Breast epithelium (tissue), 4 donors: ENCODE measurements at regions not wholly inside any gene's neighbourhood (a gene's known extent, or its start where the extent isn't known, plus 50 kb on each side); places are given as distances from the start of the nearest gene placed in this dataset.

Source experiments
- DNase-seq, 2 donors: peaks; one replicate each; pipeline ENCODE4 v3.0.0-alpha.2; 2019; ENCODE audit warnings: low spot score in 2 of 2
- H3K27ac ChIP-seq, 2 donors: fragments of 200-600 bp; sonication (generic) in 1 of 2; one replicate each; pipeline ENCODE4 v1.5.1; 2016 to 2019; ENCODE audit warnings: mild to moderate bottlenecking in 1 of 2
- H3K27me3 ChIP-seq, 2 donors: fragments of 200-600 bp; sonication (generic) in 1 of 2; one replicate each; pipeline versions ENCODE4 v1.5.1 to v1.6.0; 2017 to 2019; ENCODE audit warnings: control low read depth in 1 of 2, mild to moderate bottlenecking in 1 of 2
- H3K36me3 ChIP-seq: fragments of 200-600 bp; one replicate; pipeline ENCODE4 v1.5.1; 2019
- H3K4me1 ChIP-seq, 2 donors: fragments of 200-600 bp; sonication (generic); one replicate each; pipeline ENCODE4 v1.5.1; 2016 to 2019; ENCODE audit warnings: control low read depth in 1 of 2
- H3K4me3 ChIP-seq, 3 donors: fragments of 200-600 bp; sonication (generic); 1 replicate in 2 of 3; 2 replicates in 1 of 3; pipeline ENCODE4 v1.5.1; 2016 to 2019; ENCODE audit warnings: mild to moderate bottlenecking in 3 of 3, moderate library complexity in 2 of 3
- H3K9me3 ChIP-seq, 2 donors: fragments of 200-600 bp; sonication (generic) in 1 of 2; one replicate each; pipeline ENCODE4 v1.5.1; 2016 to 2019; ENCODE audit warnings: control low read depth in 1 of 2
- POLR2A ChIP-seq: fragments of 450-650 bp; IDR thresholded peaks from one replicate; pipeline ENCODE4 v1.6.1; 2016; ENCODE audit warnings: antibody characterized with exemption, mild to moderate bottlenecking, moderate library complexity
- POLR2AphosphoS5 ChIP-seq, 3 donors: sonication (generic); formaldehyde crosslinking; IDR thresholded peaks; one replicate each; pipeline ENCODE4 v1.6.1; 2017; ENCODE audit warnings: antibody characterized with exemption in 3 of 3
- intact Hi-C: fragments of 100-400 bp; cut with DNase I; formaldehyde crosslinking; loops from one replicate; pipeline ENCODE4 v1.15.1; 2023; ENCODE audit warnings: low total_unique reads
- TF ChIP-seq, protein P1 (sequence below), 3 donors: fragments of 450-650 bp; IDR thresholded peaks; one replicate each; pipeline ENCODE4 v1.5.1; 2016 to 2017; ENCODE audit warnings: antibody characterized with exemption in 3 of 3, mild to moderate bottlenecking in 3 of 3, moderate library complexity in 3 of 3

DNA sequence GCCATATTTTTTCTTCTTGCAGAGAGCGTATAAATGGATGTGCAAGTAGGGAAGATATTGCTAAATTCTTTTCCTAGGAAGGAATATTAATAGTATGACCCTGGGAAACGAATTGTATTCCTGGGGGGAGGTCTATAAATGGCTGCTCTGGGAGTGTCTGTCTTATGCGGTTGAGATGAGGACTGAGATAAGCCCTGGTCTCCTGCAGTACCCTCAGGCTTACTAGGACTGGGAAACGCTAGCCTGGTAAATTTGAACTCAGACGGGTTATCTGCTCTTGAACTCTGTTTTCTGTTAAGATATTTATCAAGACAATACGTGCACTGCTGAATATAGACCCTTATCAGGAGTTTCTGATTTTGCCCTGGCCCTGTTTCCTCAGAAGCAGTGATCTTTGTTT is 1126.4 kb upstream of the C9orf72 start:
- no peaks in the 10 kb centered on the region for H3K4me1 ChIP-seq
- peaks cover 5 to 14% of the 10 kb centered on the region in 2 donors for H3K9me3 ChIP-seq
- intact Hi-C loops: no loop called here
- H3K27ac ChIP-seq: no peak overlapping the region
- H3K4me3 ChIP-seq: no peak overlapping the region
- TF ChIP-seq POLR2AphosphoS5 (IDR thresholded peaks at IDR 0.05) (no peak), POLR2A (no peak)
- TF ChIP-seq, protein P1, sequence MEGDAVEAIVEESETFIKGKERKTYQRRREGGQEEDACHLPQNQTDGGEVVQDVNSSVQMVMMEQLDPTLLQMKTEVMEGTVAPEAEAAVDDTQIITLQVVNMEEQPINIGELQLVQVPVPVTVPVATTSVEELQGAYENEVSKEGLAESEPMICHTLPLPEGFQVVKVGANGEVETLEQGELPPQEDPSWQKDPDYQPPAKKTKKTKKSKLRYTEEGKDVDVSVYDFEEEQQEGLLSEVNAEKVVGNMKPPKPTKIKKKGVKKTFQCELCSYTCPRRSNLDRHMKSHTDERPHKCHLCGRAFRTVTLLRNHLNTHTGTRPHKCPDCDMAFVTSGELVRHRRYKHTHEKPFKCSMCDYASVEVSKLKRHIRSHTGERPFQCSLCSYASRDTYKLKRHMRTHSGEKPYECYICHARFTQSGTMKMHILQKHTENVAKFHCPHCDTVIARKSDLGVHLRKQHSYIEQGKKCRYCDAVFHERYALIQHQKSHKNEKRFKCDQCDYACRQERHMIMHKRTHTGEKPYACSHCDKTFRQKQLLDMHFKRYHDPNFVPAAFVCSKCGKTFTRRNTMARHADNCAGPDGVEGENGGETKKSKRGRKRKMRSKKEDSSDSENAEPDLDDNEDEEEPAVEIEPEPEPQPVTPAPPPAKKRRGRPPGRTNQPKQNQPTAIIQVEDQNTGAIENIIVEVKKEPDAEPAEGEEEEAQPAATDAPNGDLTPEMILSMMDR (IDR thresholded peaks at IDR 0.05): no peak
- no peaks in the 10 kb centered on the region for H3K27me3 ChIP-seq
- no peaks in the 10 kb centered on the region for H3K36me3 ChIP-seq
- no peak for DNase-seq

DNA sequence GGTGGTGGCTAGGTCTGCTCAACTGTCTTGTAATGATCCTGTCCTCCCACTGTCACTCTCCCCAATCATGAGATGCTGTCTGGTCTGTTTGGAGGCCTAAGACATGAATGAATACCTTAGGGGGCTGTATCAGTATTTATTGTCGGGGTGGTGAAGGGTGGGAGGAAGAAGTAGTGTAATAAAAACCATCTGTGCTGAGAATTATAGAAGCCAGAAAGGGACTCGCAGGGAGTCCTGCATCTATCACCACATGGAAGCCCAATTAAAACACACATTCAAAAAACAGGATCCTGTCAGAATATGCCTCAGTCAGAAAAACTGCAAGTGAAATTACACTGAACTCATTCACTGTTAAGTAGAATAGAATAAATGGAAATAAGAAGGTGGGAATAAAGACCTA is 1134.3 kb upstream of the C9orf72 start:
- Histone ChIP-seq H3K27ac (no peak overlapping the region), H3K4me1 (no peaks in the 10 kb centered on the region), H3K27me3 (no peaks in the 10 kb centered on the region), H3K9me3 (no peaks in the 10 kb centered on the region), H3K36me3 (no peaks in the 10 kb centered on the region), H3K4me3 (no peak overlapping the region)
- intact Hi-C loops: no loop called here
- no peak for DNase-seq
- TF ChIP-seq, protein P1 (IDR thresholded peaks at IDR 0.05): no peak
- TF ChIP-seq POLR2A (no peak), POLR2AphosphoS5 (IDR thresholded peaks at IDR 0.05) (no peak)

DNA sequence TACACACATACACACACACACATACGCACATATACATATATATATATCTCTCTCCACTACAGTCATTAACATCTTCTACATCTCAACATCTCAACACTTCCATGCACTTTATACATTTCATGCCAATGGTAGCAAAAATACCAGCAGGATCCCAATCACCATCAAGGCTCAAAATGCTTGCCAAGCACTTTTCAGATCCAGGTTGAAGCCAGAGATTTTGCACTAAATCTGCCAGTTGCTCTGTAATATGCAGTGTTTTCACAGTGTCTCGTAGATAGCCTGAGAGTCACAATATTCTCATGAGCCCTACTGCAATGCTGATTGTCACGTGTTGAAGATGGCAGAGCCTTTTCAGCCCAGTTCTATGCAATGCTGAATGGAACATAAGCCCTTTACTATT is 1140.9 kb upstream of the C9orf72 start:
- intact Hi-C loops: no loop called here
- H3K4me1 ChIP-seq: no peaks in the 10 kb centered on the region
- no peak for TF ChIP-seq POLR2AphosphoS5 (IDR thresholded peaks at IDR 0.05)
- no peak for TF ChIP-seq POLR2A
- TF ChIP-seq, protein P1 (IDR thresholded peaks at IDR 0.05): no peak

DNA sequence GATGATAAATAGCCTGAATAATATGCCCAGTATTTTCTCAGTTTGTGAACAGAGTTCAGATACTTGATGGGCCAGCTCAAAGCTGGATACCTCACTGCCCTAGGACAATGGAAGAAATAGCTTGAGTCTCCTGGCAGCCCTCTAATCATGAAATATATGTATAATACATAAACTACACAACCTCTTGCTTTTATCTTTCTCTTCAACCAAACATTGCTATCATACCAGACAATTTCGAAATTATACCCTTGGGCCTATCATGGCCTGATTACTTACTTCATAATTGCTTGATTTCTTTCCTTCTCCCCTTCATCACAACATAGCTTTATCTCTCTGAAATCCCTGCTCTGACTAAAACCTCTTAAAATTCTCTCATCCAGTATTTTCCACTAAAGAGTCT is 1144.9 kb upstream of the C9orf72 start:
- no peak overlapping the region for H3K4me3 ChIP-seq
- H3K27me3 ChIP-seq: no peaks in the 10 kb centered on the region
- H3K36me3 ChIP-seq: no peaks in the 10 kb centered on the region
- H3K9me3 ChIP-seq: no peaks in the 10 kb centered on the region
- intact Hi-C loops: no loop called here
- no peak for DNase-seq
- TF ChIP-seq, protein P1 (IDR thresholded peaks at IDR 0.05): no peak
- TF ChIP-seq POLR2A (no peak), POLR2AphosphoS5 (IDR thresholded peaks at IDR 0.05) (no peak)
- no peaks in the 10 kb centered on the region for H3K4me1 ChIP-seq
- no peak overlapping the region for H3K27ac ChIP-seq

More for the DNA sequence above, 1140.9 kb upstream of the C9orf72 start:
- H3K36me3 ChIP-seq: no peaks in the 10 kb centered on the region
- H3K27ac ChIP-seq: no peak overlapping the region
- H3K9me3 ChIP-seq: no peaks in the 10 kb centered on the region
- DNase-seq: no peak
- no peak overlapping the region for H3K4me3 ChIP-seq
- H3K27me3 ChIP-seq: no peaks in the 10 kb centered on the region

DNA sequence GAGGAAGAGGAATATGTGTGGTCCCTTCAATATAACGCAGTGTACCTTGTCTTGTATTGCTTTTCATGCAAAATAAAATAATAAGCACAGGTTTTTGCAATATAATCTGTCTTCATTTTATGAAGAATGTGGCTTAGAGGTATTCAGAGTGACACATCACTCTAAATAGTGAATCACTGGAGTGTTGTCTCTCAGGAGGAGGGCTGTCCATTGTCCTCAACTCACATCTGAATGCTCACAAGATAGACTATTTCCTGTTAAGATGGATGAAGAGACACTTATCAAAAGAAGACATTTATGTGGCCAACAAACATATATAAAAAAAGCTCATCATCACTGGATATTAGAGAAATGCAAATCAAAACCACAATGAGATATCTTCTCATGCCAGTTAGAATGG is 1147.5 kb upstream of the C9orf72 start:
- TF ChIP-seq POLR2A: no peak
- Histone ChIP-seq H3K9me3 (no peaks in the 10 kb centered on the region), H3K4me1 (no peaks in the 10 kb centered on the region), H3K36me3 (no peaks in the 10 kb centered on the region), H3K4me3 (no peak overlapping the region), H3K27me3 (no peaks in the 10 kb centered on the region), H3K27ac (no peak overlapping the region)
- intact Hi-C loops: no loop called here
- DNase-seq: no peak

DNA sequence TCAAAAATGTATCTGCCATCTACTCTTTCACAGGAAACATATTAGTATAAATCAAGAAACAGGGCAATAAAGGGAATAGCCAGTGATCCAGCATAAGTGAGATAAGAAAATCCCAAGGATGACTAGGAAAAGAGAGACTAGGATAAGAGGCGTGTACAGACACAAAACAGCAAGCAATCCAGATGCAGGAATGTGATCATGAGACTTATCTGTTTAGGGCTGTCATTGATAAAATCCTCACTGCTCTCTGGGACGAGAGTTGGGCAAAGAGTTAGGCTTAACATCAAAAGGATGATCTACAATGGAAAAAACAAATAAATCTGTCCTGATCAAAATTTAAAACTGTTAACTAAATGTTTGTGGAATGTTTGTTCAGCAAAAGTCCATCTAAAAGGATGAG is 1156.8 kb upstream of the C9orf72 start:
- DNase-seq: no peak
- no peak overlapping the region for H3K4me3 ChIP-seq
- TF ChIP-seq POLR2AphosphoS5 (IDR thresholded peaks at IDR 0.05) (no peak), POLR2A (no peak)
- no peaks in the 10 kb centered on the region for H3K4me1 ChIP-seq
- no peaks in the 10 kb centered on the region for H3K9me3 ChIP-seq
- intact Hi-C loops: no loop called here
- no peaks in the 10 kb centered on the region for H3K27me3 ChIP-seq
- H3K36me3 ChIP-seq: no peaks in the 10 kb centered on the region
- no peak overlapping the region for H3K27ac ChIP-seq
